Psoas muscle (tissue), 7 donors: ENCODE measurements at regions not wholly inside any gene's neighbourhood (a gene's known extent, or its start where the extent isn't known, plus 50 kb on each side); places are given as distances from the start of the nearest gene placed in this dataset.

ENCODE experiments used
- ATAC-seq, 4 donors: fragments of 200-7000 bp; cut with Tn5 transposase; one replicate each; pipeline ENCODE4 v1.9.1; 2020; ENCODE audit warnings: moderate library complexity in 3 of 4, mild to moderate bottlenecking in 2 of 4
- DNase-seq, 2 donors: peaks; one replicate each; pipeline ENCODE4 v3.0.0-alpha.2; 2020
- H3K27ac ChIP-seq: fragments of 200-600 bp; one replicate; pipeline ENCODE4 v1.8.0; 2022
- H3K27me3 ChIP-seq, 3 donors: fragments of 200-600 bp in 1 of 3; one replicate each; pipeline versions ENCODE4 v1.6.1 to v1.8.0; 2013 to 2022; ENCODE audit warnings: low read length in 2 of 3, mild to moderate bottlenecking in 2 of 3, moderate library complexity in 1 of 3; ENCODE audit not compliant: insufficient read depth in 3 of 3
- H3K36me3 ChIP-seq, 2 donors: fragments of 200-600 bp in 1 of 2; one replicate each; pipeline versions ENCODE4 v1.6.1 to v1.8.0; 2013 to 2022; ENCODE audit warnings: low read depth in 1 of 2, mild to moderate bottlenecking in 1 of 2, moderate library complexity in 1 of 2; ENCODE audit not compliant: insufficient read depth in 1 of 2
- H3K4me1 ChIP-seq: fragments of 200-600 bp; one replicate; pipeline ENCODE4 v1.8.0; 2022
- H3K4me3 ChIP-seq: fragments of 200-600 bp; one replicate; pipeline ENCODE4 v1.8.0; 2022; ENCODE audit warnings: mild to moderate bottlenecking
- H3K9me3 ChIP-seq: fragments of 200-600 bp; one replicate; pipeline ENCODE4 v1.8.0; 2022
- CTCF ChIP-seq: fragments of 200-600 bp; IDR thresholded peaks from one replicate; pipeline ENCODE4 v1.8.0; 2022; ENCODE audit warnings: antibody characterized with exemption
- WGBS, 3 donors: extraction: QIAGEN DNeasy Blood & Tissue Kit; methylation state at CpG; one replicate each; pipeline versions ENCODE4 v1.1.6 to v1.1.7; 2013; 5-methylcytosine and 5-hydroxymethylcytosine counted together
- intact Hi-C, 2 donors: fragments of 100-400 bp; cut with DNase I; formaldehyde crosslinking; loops; one replicate each; pipeline versions ENCODE4 v1.11.0 to v1.14.2; 2022
- donor health status: healthy with polysubstance abuse.
- donor health status: DM: no; HTN: no; CAD: no; lungs with moderate emphysema.
- donor health status: Bipolar disorder and iron deficiency.
- donor health status: healthy.
- donor health status: DM: yes; HTN: yes; CAD: no.
- donor health status: DM: no; HTN: no; CAD: no.
- donor health status: DM: yes; HTN: yes; CAD: no.

GRCh38 chr3:76645724-76646123 lies 394.2 kb upstream of the ROBO2 start:
- Histone ChIP-seq H3K36me3 (no peaks in the 10 kb centered on the region), H3K4me3 (no peak overlapping the region), H3K4me1 (no peaks in the 10 kb centered on the region), H3K9me3 (no peaks in the 10 kb centered on the region), H3K27ac (no peak overlapping the region), H3K27me3 (no peaks in the 10 kb centered on the region)
- no peak for TF ChIP-seq CTCF
- intact Hi-C loops, result no loop called here
- 88 to 94% (median 91%) methylated on average over 2 of the region's 2 CpGs for WGBS, 3 donors
- no peak for DNase-seq
- no peak for ATAC-seq

- no peak overlapping the region for H3K27ac ChIP-seq
- intact Hi-C loops, result no loop called here
- DNase-seq (no peak), ATAC-seq (no peak)
- no peaks in the 10 kb centered on the region for H3K9me3 ChIP-seq
- no peaks in the 10 kb centered on the region for H3K27me3 ChIP-seq
- H3K4me1 ChIP-seq, result no peaks in the 10 kb centered on the region
- 68 to 81% (median 77%) methylated on average over 13 of the region's 13 CpGs for WGBS, 3 donors
- H3K36me3 ChIP-seq, result no peaks in the 10 kb centered on the region
- H3K4me3 ChIP-seq, result no peak overlapping the region
- TF ChIP-seq CTCF, result no peak
These were observed 392.9 kb upstream of the ROBO2 start for GRCh38 chr3:76646921-76647562.

- Histone ChIP-seq H3K4me3 (no peak overlapping the region), H3K36me3 (no peaks in the 10 kb centered on the region), H3K27ac (no peak overlapping the region), H3K27me3 (no peaks in the 10 kb centered on the region), H3K9me3 (no peaks in the 10 kb centered on the region), H3K4me1 (no peaks in the 10 kb centered on the region)
- ATAC-seq (no peak), DNase-seq (no peak)
- intact Hi-C loops, result no loop called here
- 71 to 93% (median 79%) methylated on average over 1 of the region's 1 CpG for WGBS, 3 donors
- no peak for TF ChIP-seq CTCF
These were observed 388.1 kb upstream of the ROBO2 start for GRCh38 chr3:76651784-76652183.

- Histone ChIP-seq H3K4me3 (no peak overlapping the region), H3K27me3 (no peaks in the 10 kb centered on the region), H3K4me1 (no peaks in the 10 kb centered on the region), H3K27ac (no peak overlapping the region), H3K36me3 (no peaks in the 10 kb centered on the region), H3K9me3 (no peaks in the 10 kb centered on the region)
- ATAC-seq (no peak), DNase-seq (no peak)
- intact Hi-C loops, result no loop called here
- no peak for TF ChIP-seq CTCF
- 71 to 81% (median 75%) methylated on average over 1 of the region's 1 CpG for WGBS, 3 donors
These were observed 387.4 kb upstream of the ROBO2 start for GRCh38 chr3:76652524-76652923.

GRCh38 chr3:76653640-76654251 lies 386.2 kb upstream of the ROBO2 start:
- no peaks in the 10 kb centered on the region for H3K4me1 ChIP-seq
- intact Hi-C loops, result no loop called here
- H3K27me3 ChIP-seq, result no peaks in the 10 kb centered on the region
- no peak for TF ChIP-seq CTCF
- 75 to 79% (median 76%) methylated on average over 6 of the region's 6 CpGs for WGBS, 3 donors
- no peaks in the 10 kb centered on the region for H3K9me3 ChIP-seq
- ATAC-seq (no peak), DNase-seq (no peak)
- H3K27ac ChIP-seq, result no peak overlapping the region
- no peaks in the 10 kb centered on the region for H3K36me3 ChIP-seq
- H3K4me3 ChIP-seq, result no peak overlapping the region
